ENCODE measurements at regions not wholly inside any gene's neighbourhood (a gene's known extent, or its start where the extent isn't known, plus 50 kb on each side); places are given as distances from the start of the nearest gene placed in this dataset.

DNA sequence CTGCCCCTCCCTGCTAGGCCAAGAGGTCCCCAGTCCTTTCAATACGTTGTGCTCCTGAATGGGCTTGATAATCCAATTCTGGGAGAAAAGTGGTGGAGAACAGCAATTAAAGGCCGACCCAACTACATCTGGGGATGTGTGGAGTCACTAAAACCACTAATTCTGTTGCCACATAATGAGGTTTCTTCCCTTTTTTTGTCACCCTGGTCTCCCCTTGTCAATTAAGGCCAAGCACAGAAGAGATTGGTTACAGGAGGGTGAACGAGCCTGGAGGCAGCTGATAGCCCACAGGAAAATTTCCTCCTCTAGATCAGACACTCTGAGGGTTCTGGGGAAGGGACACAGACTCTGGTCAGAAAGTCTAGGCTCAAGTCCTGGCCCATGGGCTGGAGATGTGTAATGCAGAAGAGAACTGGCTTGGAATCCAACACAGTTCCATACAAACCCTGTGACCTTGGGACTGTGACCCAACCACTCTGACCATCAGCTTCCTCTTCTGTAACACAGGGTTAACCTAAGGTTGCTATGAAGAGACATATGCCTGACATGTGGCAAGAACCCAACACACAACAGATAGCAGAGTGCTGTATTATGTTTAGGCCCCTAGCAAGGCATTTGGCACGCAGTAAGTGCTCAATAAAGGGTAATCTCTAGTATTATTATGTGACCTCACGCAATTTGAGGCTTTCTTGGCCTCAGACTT lies 146.4 kb downstream of the CHST1 start:
- Histone ChIP-seq H3K27me3 (ENCODE audit: control insufficient read depth, insufficient read depth, low read length) (no peaks in the 10 kb centered on the region), H4K5ac (ENCODE audit: low read depth, low read length) (no peak overlapping the region), H3K9me1 (ENCODE audit: insufficient read depth, low read length) (no peaks in the 10 kb centered on the region), H3K9me3 (ENCODE audit: control insufficient read depth, insufficient read depth, low read length) (no peaks in the 10 kb centered on the region), H4K8ac (ENCODE audit: low read depth in 2 of 2, low read length in 2 of 2) (no peak overlapping the region), H3K4me1 (ENCODE audit: control insufficient read depth, insufficient read depth, low read length) (no peaks in the 10 kb centered on the region), H2BK20ac (ENCODE audit: low read depth, low read length) (no peak overlapping the region), H4K91ac (ENCODE audit: insufficient read depth, low read depth, low read length) (no peak overlapping the region), H3K14ac (replicated peaks; ENCODE audit: low read depth, low read length) (no peak overlapping the region), H3K56ac (ENCODE audit: extremely low read depth, insufficient read depth, low read length) (no peak overlapping the region), H2BK15ac (ENCODE audit: low read depth, low read length) (no peak overlapping the region), H3K18ac (ENCODE audit: low read depth, low read length) (no peak overlapping the region), H3K79me1 (ENCODE audit: low read depth in 1 of 2, low read length in 2 of 2) (no peaks in the 10 kb centered on the region), H2AFZ (replicated peaks; ENCODE audit: low read length, poor library complexity) (no peak overlapping the region), H2BK5ac (ENCODE audit: low read depth, low read length, poor library complexity, severe bottlenecking) (no peak overlapping the region), H2AK9ac (replicated peaks; ENCODE audit: low read depth, low read length, poor library complexity) (no peak overlapping the region), H3K4ac (ENCODE audit: low read depth, low read length) (no peak overlapping the region), H3K27ac (ENCODE audit: insufficient read depth, low read length) (no peak overlapping the region), H3K4me2 (ENCODE audit: low read depth, low read length) (no peak overlapping the region), H3K4me3 (ENCODE audit: insufficient read depth, low read depth, low read length) (no peak overlapping the region), H4K20me1 (ENCODE audit: insufficient read depth, low read length) (no peaks in the 10 kb centered on the region), H3K9ac (ENCODE audit: low read depth, low read length) (no peak overlapping the region), H2AK5ac (ENCODE audit: low read depth, low read length) (no peak overlapping the region), H3K23ac (ENCODE audit: low read depth, low read length) (no peak overlapping the region), H3K36me3 (ENCODE audit: control insufficient read depth, insufficient read depth, low read length) (no peaks in the 10 kb centered on the region), H2BK120ac (ENCODE audit: low read depth, low read length) (no peak overlapping the region)
- no peak for DNase-seq
- ATAC-seq (ENCODE audit: low read depth) = no peak
- POLR2A ChIA-PET (ENCODE audit: unreplicated experiment) = no interaction called here
- WGBS, 2 experiments (ENCODE audit: extremely low coverage in 2 of 2, insufficient read length in 1 of 2) = no CpG with 5 or more reads among the region's 5 CpGs
- BruUV-seq (replicated peaks) = no TSS peak
- in situ Hi-C loops (cut with MboI; ENCODE audit: low sequenced_read_pairs) = no loop called here
- CTCF ChIA-PET = interaction anchor here (0.6 kb wide), 1 partner anchor 52 kb away, joined by 5 read pairs; no protein-coding TSS in a partner anchor
- dilution Hi-C loops (cut with HindIII; ENCODE audit: low sequenced_read_pairs, unreplicated experiment) = no loop called here
- intact Hi-C loops (cut with micrococcal nuclease) = no loop called here
- no peak for TF ChIP-seq NFE2L2 (IDR thresholded peaks at IDR 0.05; ENCODE audit: low read depth, low read length)
- TF ChIP-seq CHD1 (IDR thresholded peaks at IDR 0.05; ENCODE audit: low read depth, low read length) = no peak
- TF ChIP-seq SMC3 (IDR thresholded peaks at IDR 0.05; ENCODE audit: low read depth, low read length) = no peak
- TF ChIP-seq FOS (IDR thresholded peaks at IDR 0.05; ENCODE audit: low read depth, low read length) = no peak
- TF ChIP-seq BHLHE40 (IDR thresholded peaks at IDR 0.05; ENCODE audit: low read depth, low read length) = no peak
- no peak for TF ChIP-seq MAFK (IDR thresholded peaks at IDR 0.05; ENCODE audit: low read depth, low read length)
- TF ChIP-seq MXI1 (IDR thresholded peaks at IDR 0.05; ENCODE audit: borderline replicate concordance, low read depth, low read length) = no peak
- no peak for TF ChIP-seq RFX5 (IDR thresholded peaks at IDR 0.05; ENCODE audit: low read depth, low read length)
- TF ChIP-seq, protein P1, sequence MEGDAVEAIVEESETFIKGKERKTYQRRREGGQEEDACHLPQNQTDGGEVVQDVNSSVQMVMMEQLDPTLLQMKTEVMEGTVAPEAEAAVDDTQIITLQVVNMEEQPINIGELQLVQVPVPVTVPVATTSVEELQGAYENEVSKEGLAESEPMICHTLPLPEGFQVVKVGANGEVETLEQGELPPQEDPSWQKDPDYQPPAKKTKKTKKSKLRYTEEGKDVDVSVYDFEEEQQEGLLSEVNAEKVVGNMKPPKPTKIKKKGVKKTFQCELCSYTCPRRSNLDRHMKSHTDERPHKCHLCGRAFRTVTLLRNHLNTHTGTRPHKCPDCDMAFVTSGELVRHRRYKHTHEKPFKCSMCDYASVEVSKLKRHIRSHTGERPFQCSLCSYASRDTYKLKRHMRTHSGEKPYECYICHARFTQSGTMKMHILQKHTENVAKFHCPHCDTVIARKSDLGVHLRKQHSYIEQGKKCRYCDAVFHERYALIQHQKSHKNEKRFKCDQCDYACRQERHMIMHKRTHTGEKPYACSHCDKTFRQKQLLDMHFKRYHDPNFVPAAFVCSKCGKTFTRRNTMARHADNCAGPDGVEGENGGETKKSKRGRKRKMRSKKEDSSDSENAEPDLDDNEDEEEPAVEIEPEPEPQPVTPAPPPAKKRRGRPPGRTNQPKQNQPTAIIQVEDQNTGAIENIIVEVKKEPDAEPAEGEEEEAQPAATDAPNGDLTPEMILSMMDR (conservative IDR thresholded peaks at IDR 0.05; ENCODE audit: low read depth, low read length) = no peak
- TF ChIP-seq CEBPB (IDR thresholded peaks at IDR 0.05; ENCODE audit: low read depth, low read length) = no peak
- TF ChIP-seq RCOR1 (IDR thresholded peaks at IDR 0.05; ENCODE audit: insufficient replicate concordance, low read length) = no peak
- no peak for TF ChIP-seq POLR2A (IDR thresholded peaks at IDR 0.05; ENCODE audit: low read depth, low read length)
- TF ChIP-seq, protein P2, sequence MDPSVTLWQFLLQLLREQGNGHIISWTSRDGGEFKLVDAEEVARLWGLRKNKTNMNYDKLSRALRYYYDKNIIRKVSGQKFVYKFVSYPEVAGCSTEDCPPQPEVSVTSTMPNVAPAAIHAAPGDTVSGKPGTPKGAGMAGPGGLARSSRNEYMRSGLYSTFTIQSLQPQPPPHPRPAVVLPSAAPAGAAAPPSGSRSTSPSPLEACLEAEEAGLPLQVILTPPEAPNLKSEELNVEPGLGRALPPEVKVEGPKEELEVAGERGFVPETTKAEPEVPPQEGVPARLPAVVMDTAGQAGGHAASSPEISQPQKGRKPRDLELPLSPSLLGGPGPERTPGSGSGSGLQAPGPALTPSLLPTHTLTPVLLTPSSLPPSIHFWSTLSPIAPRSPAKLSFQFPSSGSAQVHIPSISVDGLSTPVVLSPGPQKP (IDR thresholded peaks at IDR 0.05; ENCODE audit: borderline replicate concordance, low read depth, low read length) = no peak
- TF ChIP-seq RAD21 (IDR thresholded peaks at IDR 0.05; ENCODE audit: low read length) = no peak
- TF ChIP-seq MAZ (IDR thresholded peaks at IDR 0.05; ENCODE audit: borderline replicate concordance, low read depth, low read length) = no peak
- TF ChIP-seq, protein P3, sequence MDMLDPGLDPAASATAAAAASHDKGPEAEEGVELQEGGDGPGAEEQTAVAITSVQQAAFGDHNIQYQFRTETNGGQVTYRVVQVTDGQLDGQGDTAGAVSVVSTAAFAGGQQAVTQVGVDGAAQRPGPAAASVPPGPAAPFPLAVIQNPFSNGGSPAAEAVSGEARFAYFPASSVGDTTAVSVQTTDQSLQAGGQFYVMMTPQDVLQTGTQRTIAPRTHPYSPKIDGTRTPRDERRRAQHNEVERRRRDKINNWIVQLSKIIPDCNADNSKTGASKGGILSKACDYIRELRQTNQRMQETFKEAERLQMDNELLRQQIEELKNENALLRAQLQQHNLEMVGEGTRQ (IDR thresholded peaks at IDR 0.05; ENCODE audit: low read depth, low read length) = no peak

Data from IMR-90 (cell line).